NK-92 treated with Interleukin-12 subunit alpha and Interleukin-12 subunit beta, amount 100 ng/mL, for 24 hours (cell line): ENCODE measurements at regions not wholly inside any gene's neighbourhood (a gene's known extent, or its start where the extent isn't known, plus 50 kb on each side); places are given as distances from the start of the nearest gene placed in this dataset.

Experiments used
- DNase-seq: peaks from one replicate; lab custom pipeline; 2025; lab: John Stamatoyannopoulos, UW

GRCh38 chr2:191611614-191612013, 66.3 kb upstream of the NABP1 start:
- no peak for DNase-seq

- no peak for DNase-seq
These were observed 65.4 kb upstream of the NABP1 start for GRCh38 chr2:191612496-191612895.

GRCh38 chr2:191614759-191615158, 63.2 kb upstream of the NABP1 start:
- no peak for DNase-seq

- no peak for DNase-seq
These were observed 62.3 kb upstream of the NABP1 start for GRCh38 chr2:191615596-191615995.

GRCh38 chr2:191617575-191617974, 60.4 kb upstream of the NABP1 start:
- peak; percentile 41 for DNase-seq

GRCh38 chr2:191618046-191618780, 59.7 kb upstream of the NABP1 start:
- no peak for DNase-seq

- DNase-seq = no peak
These were observed 59.1 kb upstream of the NABP1 start for GRCh38 chr2:191618786-191619185.

- DNase-seq = no peak
These were observed 57.8 kb upstream of the NABP1 start for GRCh38 chr2:191620144-191620543.

- DNase-seq = no peak
These were observed 55.3 kb upstream of the NABP1 start for GRCh38 chr2:191622374-191623320.

GRCh38 chr2:191625016-191625415, 52.9 kb upstream of the NABP1 start:
- no peak for DNase-seq

- no peak for DNase-seq
These were observed 52.5 kb upstream of the NABP1 start for GRCh38 chr2:191625446-191625845.

- no peak for DNase-seq
These were observed 51.3 kb upstream of the NABP1 start for GRCh38 chr2:191626497-191627151.

GRCh38 chr2:191627518-191627917, 50.4 kb upstream of the NABP1 start:
- no peak for DNase-seq
